Stimulated activated naive CD8-positive, alpha-beta T cell treated with anti-CD3 and anti-CD28 coated beads, Interleukin-15, Interleukin-2, amounts not matched to agents 100 ng/mL and 50 ng/mL, for 24 hours (primary cell): ENCODE measurements at regions not wholly inside any gene's neighbourhood (a gene's known extent, or its start where the extent isn't known, plus 50 kb on each side); places are given as distances from the start of the nearest gene placed in this dataset.

ENCODE experiments used
- H3K27ac Mint-ChIP-seq: one replicate; pipeline ENCODE4 v1.8.0; 2021; ENCODE audit warnings: mild to moderate bottlenecking, mixed read lengths
- H3K27me3 Mint-ChIP-seq: one replicate; pipeline ENCODE4 v1.8.0; 2021; ENCODE audit warnings: mixed read lengths
- H3K36me3 Mint-ChIP-seq: one replicate; pipeline ENCODE4 v1.8.0; 2021; ENCODE audit warnings: low read depth, mixed read lengths
- H3K4me1 Mint-ChIP-seq: one replicate; pipeline ENCODE4 v1.8.0; 2021; ENCODE audit warnings: low read depth, mixed read lengths
- H3K4me3 Mint-ChIP-seq: one replicate; pipeline ENCODE4 v1.8.0; 2021; ENCODE audit warnings: mild to moderate bottlenecking, mixed read lengths
- H3K9me3 Mint-ChIP-seq: one replicate; pipeline ENCODE4 v1.8.0; 2021; ENCODE audit warnings: mixed read lengths

GRCh38 chr10:91040343-91040742 is 119.5 kb upstream of the ANKRD1 start:
- no peak overlapping the region for H3K4me3 Mint-ChIP-seq
- no peaks in the 10 kb centered on the region for H3K36me3 Mint-ChIP-seq
- peaks cover 6% of the 10 kb centered on the region for H3K27me3 Mint-ChIP-seq
- H3K4me1 Mint-ChIP-seq: no peaks in the 10 kb centered on the region
- no peaks in the 10 kb centered on the region for H3K9me3 Mint-ChIP-seq
- no peak overlapping the region for H3K27ac Mint-ChIP-seq

- H3K27ac Mint-ChIP-seq: no peak overlapping the region
- no peaks in the 10 kb centered on the region for H3K9me3 Mint-ChIP-seq
- H3K27me3 Mint-ChIP-seq: peaks cover 9% of the 10 kb centered on the region
- no peaks in the 10 kb centered on the region for H3K36me3 Mint-ChIP-seq
- no peak overlapping the region for H3K4me3 Mint-ChIP-seq
- H3K4me1 Mint-ChIP-seq: no peaks in the 10 kb centered on the region
These were observed 121.2 kb upstream of the ANKRD1 start for GRCh38 chr10:91042069-91042468.

GRCh38 chr10:91043173-91043910 is 122.5 kb upstream of the ANKRD1 start:
- Mint-ChIP-seq H3K4me3 (no peak overlapping the region), H3K27me3 (peaks cover 9% of the 10 kb centered on the region), H3K36me3 (no peaks in the 10 kb centered on the region), H3K9me3 (no peaks in the 10 kb centered on the region), H3K4me1 (no peaks in the 10 kb centered on the region), H3K27ac (no peak overlapping the region)

GRCh38 chr10:91046869-91047268 is 126.0 kb upstream of the ANKRD1 start:
- Mint-ChIP-seq H3K27me3 (peaks cover 8% of the 10 kb centered on the region), H3K27ac (no peak overlapping the region), H3K4me1 (no peaks in the 10 kb centered on the region), H3K4me3 (no peak overlapping the region), H3K9me3 (no peaks in the 10 kb centered on the region), H3K36me3 (no peaks in the 10 kb centered on the region)

- Mint-ChIP-seq H3K36me3 (no peaks in the 10 kb centered on the region), H3K9me3 (no peaks in the 10 kb centered on the region), H3K27me3 (peaks cover 3% of the 10 kb centered on the region), H3K4me3 (no peak overlapping the region), H3K4me1 (no peaks in the 10 kb centered on the region), H3K27ac (no peak overlapping the region)
These were observed 127.5 kb upstream of the ANKRD1 start for GRCh38 chr10:91048380-91048779.

GRCh38 chr10:91049296-91049987 is 128.6 kb upstream of the ANKRD1 start:
- no peak overlapping the region for H3K27ac Mint-ChIP-seq
- no peak overlapping the region for H3K4me3 Mint-ChIP-seq
- no peaks in the 10 kb centered on the region for H3K9me3 Mint-ChIP-seq
- H3K27me3 Mint-ChIP-seq: peaks cover 3% of the 10 kb centered on the region
- H3K36me3 Mint-ChIP-seq: no peaks in the 10 kb centered on the region
- no peaks in the 10 kb centered on the region for H3K4me1 Mint-ChIP-seq

GRCh38 chr10:91049988-91050360 is 129.1 kb upstream of the ANKRD1 start:
- Mint-ChIP-seq H3K36me3 (no peaks in the 10 kb centered on the region), H3K27ac (no peak overlapping the region), H3K4me3 (no peak overlapping the region), H3K27me3 (peaks cover 3% of the 10 kb centered on the region), H3K9me3 (no peaks in the 10 kb centered on the region), H3K4me1 (no peaks in the 10 kb centered on the region)

- H3K27ac Mint-ChIP-seq: no peak overlapping the region
- no peaks in the 10 kb centered on the region for H3K4me1 Mint-ChIP-seq
- no peaks in the 10 kb centered on the region for H3K9me3 Mint-ChIP-seq
- no peak overlapping the region for H3K4me3 Mint-ChIP-seq
- peaks cover 3% of the 10 kb centered on the region for H3K27me3 Mint-ChIP-seq
- no peaks in the 10 kb centered on the region for H3K36me3 Mint-ChIP-seq
These were observed 129.6 kb upstream of the ANKRD1 start for GRCh38 chr10:91050371-91051034.

GRCh38 chr10:91051829-91052228 is 130.9 kb upstream of the ANKRD1 start:
- Mint-ChIP-seq H3K4me1 (no peaks in the 10 kb centered on the region), H3K9me3 (no peaks in the 10 kb centered on the region), H3K27ac (no peak overlapping the region), H3K36me3 (no peaks in the 10 kb centered on the region), H3K27me3 (peaks cover 2% of the 10 kb centered on the region), H3K4me3 (no peak overlapping the region)

GRCh38 chr10:91054325-91054724 is 133.4 kb upstream of the ANKRD1 start:
- Mint-ChIP-seq H3K27ac (no peak overlapping the region), H3K4me3 (no peak overlapping the region), H3K4me1 (no peaks in the 10 kb centered on the region)

GRCh38 chr10:91061187-91061586 is 140.3 kb upstream of the ANKRD1 start:
- H3K27me3 Mint-ChIP-seq: no peaks in the 10 kb centered on the region
- no peaks in the 10 kb centered on the region for H3K36me3 Mint-ChIP-seq
- H3K4me3 Mint-ChIP-seq: no peak overlapping the region
- no peaks in the 10 kb centered on the region for H3K9me3 Mint-ChIP-seq
- H3K4me1 Mint-ChIP-seq: no peaks in the 10 kb centered on the region
- no peak overlapping the region for H3K27ac Mint-ChIP-seq

More at GRCh38 chr10:91054325-91054724, 133.4 kb upstream of the ANKRD1 start:
- Mint-ChIP-seq H3K36me3 (no peaks in the 10 kb centered on the region), H3K9me3 (no peaks in the 10 kb centered on the region), H3K27me3 (no peaks in the 10 kb centered on the region)

GRCh38 chr10:91061608-91062007 is 140.7 kb upstream of the ANKRD1 start:
- Mint-ChIP-seq H3K4me1 (no peaks in the 10 kb centered on the region), H3K27me3 (no peaks in the 10 kb centered on the region), H3K27ac (no peak overlapping the region), H3K9me3 (no peaks in the 10 kb centered on the region), H3K4me3 (no peak overlapping the region), H3K36me3 (no peaks in the 10 kb centered on the region)

- H3K27me3 Mint-ChIP-seq: no peaks in the 10 kb centered on the region
- no peaks in the 10 kb centered on the region for H3K4me1 Mint-ChIP-seq
- no peaks in the 10 kb centered on the region for H3K36me3 Mint-ChIP-seq
- no peak overlapping the region for H3K27ac Mint-ChIP-seq
- no peak overlapping the region for H3K4me3 Mint-ChIP-seq
- no peaks in the 10 kb centered on the region for H3K9me3 Mint-ChIP-seq
These were observed 141.2 kb upstream of the ANKRD1 start for GRCh38 chr10:91062091-91062490.

GRCh38 chr10:91071786-91072185 is 148.7 kb upstream of the PCGF5 start:
- peaks cover 16% of the 10 kb centered on the region for H3K27me3 Mint-ChIP-seq
- no peak overlapping the region for H3K4me3 Mint-ChIP-seq
- H3K27ac Mint-ChIP-seq: no peak overlapping the region
- H3K36me3 Mint-ChIP-seq: no peaks in the 10 kb centered on the region
- H3K9me3 Mint-ChIP-seq: peaks cover 3% of the 10 kb centered on the region
- H3K4me1 Mint-ChIP-seq: no peaks in the 10 kb centered on the region

- Mint-ChIP-seq H3K27ac (no peak overlapping the region), H3K36me3 (no peaks in the 10 kb centered on the region), H3K27me3 (peaks cover 19% of the 10 kb centered on the region), H3K4me3 (no peak overlapping the region), H3K4me1 (no peaks in the 10 kb centered on the region), H3K9me3 (peaks cover 3% of the 10 kb centered on the region)
These were observed 147.0 kb upstream of the PCGF5 start for GRCh38 chr10:91073286-91073979.
